K562 (cell line): ENCODE measurements at regions not wholly inside any gene's neighbourhood (a gene's known extent, or its start where the extent isn't known, plus 50 kb on each side); places are given as distances from the start of the nearest gene placed in this dataset.

Experiments
- ATAC-seq: fragments of 200-7000 bp; cut with Tn5 transposase; 3 replicates; pipeline ENCODE4 v1.9.1; 2020; ENCODE audit warnings: moderate library complexity
- BruUV-seq: library from RNA; stranded (reverse); fragments of 400-500 nt; replicated peaks from 2 replicates; lab custom pipeline; 2021; lab: Mats Ljungman, UMichigan
- CTCF ChIA-PET: fragments of 300-600 bp; formaldehyde crosslinking; extraction: SDS; loops from one replicate; lab custom pipeline; 2021; ENCODE audit warnings: low intra/inter-chr PET ratio; lab: Yijun Ruan, JAX
- POLR2A ChIA-PET: fragments of 300-600, 350-650 bp; sonication (Branson Sonifier 250); formaldehyde crosslinking; extraction: SDS; loops from one replicate; lab custom pipeline; 2021; ENCODE audit warnings: antibody characterized with exemption, inconsistent platforms; lab: Yijun Ruan, JAX
- DNase-seq, 4 experiments: peaks; one replicate each; pipeline versions ENCODE4 v3.0.0 to v3.0.0-alpha.2; 2011 to 2018; ENCODE audit warnings: low spot score in 3 of 4, mixed read lengths in 3 of 4; ENCODE audit errors: extremely low read depth in 1 of 4
- FAIRE-seq: peaks from 2 replicates; lab custom pipeline; 2011; peaks lifted over from hg19 to GRCh38; lab: Jason Lieb, UNC
- H2AFZ ChIP-seq: 2 replicates; pipeline ENCODE4 v1.6.0; 2011; ENCODE audit warnings: low read depth, low read length, control low read depth, inconsistent platforms
- H3K27ac ChIP-seq: fragments of 200-600 bp; 3 replicates; pipeline ENCODE4 v1.8.0; 2011; ENCODE audit warnings: low read depth, mild to moderate bottlenecking, control low read depth, inconsistent platforms, low read length, moderate library complexity, mixed read lengths; ENCODE audit errors: extremely low read depth
- H3K27me3 ChIP-seq, 2 experiments: fragments of 300-600 bp in 1 of 2; 2 replicates in 1 of 2; 3 replicates in 1 of 2; pipeline versions ENCODE4 v1.6.0 to v1.8.0; 2011; ENCODE audit warnings: inconsistent platforms in 2 of 2, low read length in 2 of 2, mild to moderate bottlenecking in 1 of 2, mixed read lengths in 1 of 2, moderate library complexity in 1 of 2; ENCODE audit not compliant: control insufficient read depth in 2 of 2, insufficient read depth in 2 of 2
- H3K36me3 ChIP-seq: fragments of 300-600 bp; 3 replicates; pipeline ENCODE4 v1.8.0; 2011; ENCODE audit warnings: mild to moderate bottlenecking, low read length, inconsistent platforms; ENCODE audit not compliant: control insufficient read depth, insufficient read depth
- H3K4me1 ChIP-seq, 2 experiments: fragments of 200-600 bp in 1 of 2; replicated peaks in 1 of 2; 2 replicates in 1 of 2; 3 replicates in 1 of 2; pipeline versions ENCODE4 v1.5.1 to v1.8.0; 2011; ENCODE audit warnings: inconsistent platforms in 2 of 2, low read length in 2 of 2, mild to moderate bottlenecking in 1 of 2, mixed read lengths in 1 of 2, moderate library complexity in 1 of 2; ENCODE audit not compliant: control insufficient read depth in 2 of 2, insufficient read depth in 2 of 2
- H3K4me2 ChIP-seq: 2 replicates; pipeline ENCODE4 v1.6.1; 2011; ENCODE audit warnings: low read length, control low read depth, inconsistent platforms, mixed read lengths; ENCODE audit not compliant: insufficient read depth
- H3K4me3 ChIP-seq: fragments of 200-600 bp; sonication (generic), shearing (Covaris generic); 2 replicates; pipeline ENCODE4 v1.5.1; 2016; ENCODE audit warnings: control low read depth, inconsistent platforms
- H3K79me2 ChIP-seq: fragments of 200-600 bp; 3 replicates; pipeline ENCODE4 v1.8.0; 2011; ENCODE audit warnings: low read length, inconsistent platforms; ENCODE audit not compliant: control insufficient read depth, insufficient read depth
- H3K9ac ChIP-seq, 2 experiments: 2 replicates each; pipeline versions ENCODE4 v1.6.0 to v1.6.1; 2011; ENCODE audit warnings: low read depth in 2 of 2, low read length in 2 of 2, control low read depth in 1 of 2, inconsistent platforms in 1 of 2, mild to moderate bottlenecking in 1 of 2, mixed read lengths in 1 of 2; ENCODE audit not compliant: insufficient read depth in 1 of 2
- H3K9me1 ChIP-seq: one replicate; pipeline ENCODE4 v1.6.0; 2011; ENCODE audit warnings: inconsistent platforms, mild to moderate bottlenecking, low read length, moderate library complexity; ENCODE audit not compliant: control insufficient read depth, insufficient read depth
- H3K9me3 ChIP-seq: replicated peaks from 2 replicates; pipeline ENCODE4 v1.5.1; 2011; ENCODE audit warnings: low read depth, low read length, inconsistent platforms; ENCODE audit not compliant: control insufficient read depth, insufficient read depth
- H4K20me1 ChIP-seq: replicated peaks from 2 replicates; pipeline ENCODE4 v1.6.1; 2011; ENCODE audit warnings: low read length, inconsistent platforms, mixed read lengths; ENCODE audit not compliant: control insufficient read depth, insufficient read depth
- HDAC1 ChIP-seq, 2 experiments: fragments of 450-650 bp; IDR thresholded peaks; 2 replicates each; pipeline ENCODE4 v1.6.1; 2016 to 2017; ENCODE audit warnings: inconsistent platforms in 1 of 2, mild to moderate bottlenecking in 1 of 2, moderate library complexity in 1 of 2
- HNRNPL ChIP-seq: fragments of 200-400 bp; formaldehyde crosslinking; IDR thresholded peaks from 2 replicates; pipeline ENCODE4 v1.6.1; 2017; ENCODE audit warnings: low read depth, mild to moderate bottlenecking, low read length
- MAFK ChIP-seq: IDR thresholded peaks from 2 replicates; pipeline ENCODE4 v1.6.1; 2011; ENCODE audit warnings: low read length, improper control_type of control experiment
- PYGO2 ChIP-seq: fragments of 450-650 bp; IDR thresholded peaks from 2 replicates; pipeline ENCODE4 v1.6.1; 2016; ENCODE audit warnings: mild to moderate bottlenecking, missing genetic modification characterization, moderate library complexity, missing compliant biosample characterization
- RBM17 ChIP-seq: fragments of 200-400 bp; formaldehyde crosslinking; IDR thresholded peaks from 2 replicates; pipeline ENCODE4 v1.6.1; 2017; ENCODE audit warnings: low read depth, mild to moderate bottlenecking, low read length, borderline replicate concordance
- SMARCE1 ChIP-seq: fragments of 450-650 bp; IDR thresholded peaks from 2 replicates; pipeline ENCODE4 v1.7.1; 2016; ENCODE audit warnings: mild to moderate bottlenecking
- ZNF239 ChIP-seq: fragments of 250-450 bp; sonication (Bioruptor Pico); IDR thresholded peaks from 2 replicates; pipeline ENCODE4 v1.4.0; 2020; ENCODE audit warnings: mild to moderate bottlenecking
- ZNF780A ChIP-seq: fragments of 250-450 bp; sonication (Bioruptor Pico); IDR thresholded peaks from 2 replicates; pipeline ENCODE4 v1.5.0; 2021; ENCODE audit warnings: mild to moderate bottlenecking
- WGBS: fragments of 100-300 bp; shearing (Covaris generic); methylation state at CpG from one replicate; pipeline ENCODE4 v1.1.6; 2016; ENCODE audit warnings: low coverage, mixed read lengths; ENCODE audit not compliant: insufficient coverage; ENCODE audit errors: missing lambda C conversion rate; 5-methylcytosine and 5-hydroxymethylcytosine counted together
- in situ Hi-C: fragments of 300-500 bp; cut with MboI; formaldehyde crosslinking; loops from 4 replicates; pipeline ENCODE4 v1.15.0; 2018; ENCODE audit warnings: inconsistent platforms, mixed read lengths
- intact Hi-C: fragments of 100-400 bp; cut with micrococcal nuclease; formaldehyde crosslinking; loops from 2 replicates; pipeline ENCODE4 v1.14.2; 2022

GRCh38 chr22:47713941-47714340 is 951.5 kb downstream of the TBC1D22A start (continued):
- TF ChIP-seq PYGO2 (tag): no peak

DNA sequence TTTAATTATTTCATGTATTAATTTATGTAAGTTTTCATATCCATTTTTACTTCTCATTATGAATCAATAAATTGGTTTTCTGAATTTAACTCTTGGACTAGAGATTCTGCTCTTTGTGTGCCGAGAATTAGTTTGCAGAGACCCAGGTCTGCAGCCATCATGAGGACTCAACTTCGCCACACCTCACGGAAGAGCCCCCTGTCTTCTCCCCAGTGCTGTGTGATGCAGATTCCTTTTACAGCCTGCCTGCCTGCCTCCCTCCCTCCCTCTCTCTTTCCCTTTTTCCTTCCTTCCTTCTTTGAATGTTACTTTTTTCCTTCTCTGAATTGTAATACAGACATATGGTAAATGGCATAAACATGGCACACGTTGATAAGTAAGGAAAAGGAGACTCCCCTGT is 947.7 kb downstream of the TBC1D22A start:
- intact Hi-C loops: no loop called here
- FAIRE-seq: no peak
- no TSS peak for BruUV-seq
- Histone ChIP-seq H4K20me1 (no peaks in the 10 kb centered on the region), H3K27me3 (no peaks in the 10 kb centered on the region), H2AFZ (no peak overlapping the region), H3K4me2 (no peak overlapping the region), H3K9me1 (no peaks in the 10 kb centered on the region), H3K4me1 (peaks cover 10 to 16% of the 10 kb centered on the region in 2 experiments; a peak in 4 of 5 replicates), H3K79me2 (no peaks in the 10 kb centered on the region), H3K36me3 (peaks cover 14% of the 10 kb centered on the region; the same call in 2 of the 3 replicates), H3K9me3 (no peaks in the 10 kb centered on the region), H3K9ac (no peak overlapping the region), H3K4me3 (no peak overlapping the region), H3K27ac (no peak overlapping the region)
- POLR2A ChIA-PET: no interaction called here
- CTCF ChIA-PET: no interaction called here
- no peak for ATAC-seq
- WGBS: 93% methylated on average over 3 of the region's 4 CpGs
- DNase-seq: no peak
- TF ChIP-seq SMARCE1 (no peak), HDAC1 (IDR thresholded peaks at IDR 0.05) (no peak), ZNF239 (CRISPR knock-in tag) (no peak), MAFK (no peak), ZNF780A (no peak), RBM17 (no peak), HNRNPL (no peak)
- in situ Hi-C loops: no loop called here
